SH-SY5Y (cell line): ENCODE measurements at regions not wholly inside any gene's neighbourhood (a gene's known extent, or its start where the extent isn't known, plus 50 kb on each side); places are given as distances from the start of the nearest gene placed in this dataset.

Source experiments
- GATA2 ChIP-seq: IDR thresholded peaks from 2 replicates; pipeline ENCODE4 v1.6.1; 2011; ENCODE audit warnings: mild to moderate bottlenecking, low read depth, low read length
- GATA3 ChIP-seq: IDR thresholded peaks from 2 replicates; pipeline ENCODE4 v1.6.1; 2011; ENCODE audit warnings: low read depth, mild to moderate bottlenecking, low read length, moderate library complexity

GRCh38 chr10:70942125-70942524 lies 53.8 kb upstream of the PCBD1 start:
- no peak for TF ChIP-seq GATA3
- TF ChIP-seq GATA2, result no peak
